ENCODE measurements at regions not wholly inside any gene's neighbourhood (a gene's known extent, or its start where the extent isn't known, plus 50 kb on each side); places are given as distances from the start of the nearest gene placed in this dataset.
A peak's percentile ranks its signal among the peaks of the same experiment; 100 is the strongest.

DNA sequence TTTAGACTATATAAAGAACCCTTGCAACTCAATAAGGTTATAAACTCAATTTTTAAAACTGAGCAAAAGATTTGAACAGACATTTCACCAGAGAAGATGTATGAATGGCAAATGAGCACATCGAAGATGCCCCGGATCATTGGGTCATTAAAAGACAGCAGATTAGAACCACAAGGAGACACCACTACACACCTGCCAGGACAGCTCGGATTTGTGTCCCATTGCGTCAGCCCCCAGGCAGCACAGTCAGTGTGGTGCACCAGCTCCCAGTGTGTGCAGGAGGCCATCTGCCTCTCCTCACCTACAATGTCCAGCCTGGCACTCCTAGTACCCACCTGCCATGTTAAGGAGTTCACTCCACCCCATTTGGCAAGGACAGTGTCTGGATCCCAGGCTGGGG is 61.1 kb upstream of the LRP8 start:
- Histone ChIP-seq H3K4me1 (ENCODE audit: control insufficient read depth in 1 of 2, insufficient read depth in 2 of 2, low read length in 2 of 2) (no peaks in the 10 kb centered on the region), H3K4me3 (ENCODE audit: low read length in 2 of 2) (no peak overlapping the region), H3K27me3 (ENCODE audit: control insufficient read depth in 1 of 2, insufficient read depth in 2 of 2, low read length in 1 of 2) (no peaks in the 10 kb centered on the region), H3K27ac (ENCODE audit: low read depth in 1 of 2, low read length in 2 of 2) (no peak overlapping the region), H3K36me3 (ENCODE audit: control insufficient read depth in 1 of 2, insufficient read depth in 2 of 2, low read length in 1 of 2) (no peaks in the 10 kb centered on the region), H3K9me3 (ENCODE audit: control insufficient read depth, low read length) (no peaks in the 10 kb centered on the region)
- DNase-seq = no peak
- WGBS, 2 donors = 93 to 95% methylated on average over 4 of the region's 4 CpGs
- intact Hi-C loops (cut with DNase I) = no loop called here
- ATAC-seq (ENCODE audit: low FRiP score) = no peak

DNA sequence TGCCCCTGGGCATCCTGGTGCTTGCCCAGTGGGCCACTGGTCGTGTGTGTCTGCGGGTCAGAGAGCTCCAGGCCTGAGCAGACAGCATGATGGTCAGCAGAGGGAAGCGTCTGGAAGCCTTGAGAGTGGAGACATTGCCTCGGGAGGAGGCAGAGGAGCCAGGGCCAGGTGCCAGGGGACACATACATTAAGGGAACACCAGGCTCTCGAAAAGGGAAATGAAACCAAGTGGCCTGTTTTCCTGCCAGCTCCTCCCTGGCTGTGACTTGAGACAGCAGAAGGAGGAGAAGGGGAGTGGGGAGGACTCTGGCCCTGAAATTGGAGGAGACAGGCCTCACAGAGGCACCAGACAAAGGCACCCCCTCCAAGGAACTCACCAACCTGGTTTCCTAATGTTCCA is 62.4 kb upstream of the LRP8 start:
- Histone ChIP-seq H3K36me3 (ENCODE audit: control insufficient read depth in 1 of 2, insufficient read depth in 2 of 2, low read length in 1 of 2) (no peaks in the 10 kb centered on the region), H3K9me3 (ENCODE audit: control insufficient read depth, low read length) (no peaks in the 10 kb centered on the region), H3K27me3 (ENCODE audit: control insufficient read depth in 1 of 2, insufficient read depth in 2 of 2, low read length in 1 of 2) (no peaks in the 10 kb centered on the region), H3K27ac (ENCODE audit: low read depth in 1 of 2, low read length in 2 of 2) (no peak overlapping the region), H3K4me3 (ENCODE audit: low read length in 2 of 2) (no peak overlapping the region), H3K4me1 (ENCODE audit: control insufficient read depth in 1 of 2, insufficient read depth in 2 of 2, low read length in 2 of 2) (no peaks in the 10 kb centered on the region)
- 44 to 49% methylated on average over 5 of the region's 5 CpGs for WGBS, 2 donors
- intact Hi-C loops (cut with DNase I) = no loop called here
- DNase-seq = peak in 1 of 2 donors; percentile 68
- ATAC-seq (ENCODE audit: low FRiP score) = no peak

DNA sequence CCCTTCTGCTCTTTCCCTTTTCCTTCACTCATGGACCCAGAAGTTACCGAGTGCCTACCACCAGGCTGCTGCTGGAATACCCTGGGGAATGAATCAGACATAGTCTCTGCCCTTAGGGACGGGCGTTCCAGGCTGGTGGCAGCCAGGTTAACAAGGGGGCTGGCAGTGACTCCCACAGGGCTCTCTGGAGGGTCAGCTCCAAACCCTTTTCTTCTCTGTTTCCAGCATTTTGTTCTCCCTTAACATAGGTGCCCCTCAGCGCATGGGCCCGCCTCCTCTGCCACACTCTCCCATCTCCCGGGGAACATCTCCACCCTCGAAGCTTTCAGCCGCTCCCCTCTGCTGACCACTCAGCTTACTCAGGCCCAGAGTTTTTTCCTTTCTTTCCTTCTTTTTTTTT is 62.9 kb upstream of the LRP8 start:
- Histone ChIP-seq H3K27me3 (ENCODE audit: control insufficient read depth in 1 of 2, insufficient read depth in 2 of 2, low read length in 1 of 2) (no peaks in the 10 kb centered on the region), H3K36me3 (ENCODE audit: control insufficient read depth in 1 of 2, insufficient read depth in 2 of 2, low read length in 1 of 2) (no peaks in the 10 kb centered on the region), H3K9me3 (ENCODE audit: control insufficient read depth, low read length) (no peaks in the 10 kb centered on the region), H3K27ac (ENCODE audit: low read depth in 1 of 2, low read length in 2 of 2) (no peak overlapping the region), H3K4me3 (ENCODE audit: low read length in 2 of 2) (no peak overlapping the region), H3K4me1 (ENCODE audit: control insufficient read depth in 1 of 2, insufficient read depth in 2 of 2, low read length in 2 of 2) (no peaks in the 10 kb centered on the region)
- WGBS, 2 donors = 78 to 79% methylated on average over 8 of the region's 8 CpGs
- ATAC-seq (ENCODE audit: low FRiP score) = no peak
- intact Hi-C loops (cut with DNase I) = no loop called here
- DNase-seq = no peak

DNA sequence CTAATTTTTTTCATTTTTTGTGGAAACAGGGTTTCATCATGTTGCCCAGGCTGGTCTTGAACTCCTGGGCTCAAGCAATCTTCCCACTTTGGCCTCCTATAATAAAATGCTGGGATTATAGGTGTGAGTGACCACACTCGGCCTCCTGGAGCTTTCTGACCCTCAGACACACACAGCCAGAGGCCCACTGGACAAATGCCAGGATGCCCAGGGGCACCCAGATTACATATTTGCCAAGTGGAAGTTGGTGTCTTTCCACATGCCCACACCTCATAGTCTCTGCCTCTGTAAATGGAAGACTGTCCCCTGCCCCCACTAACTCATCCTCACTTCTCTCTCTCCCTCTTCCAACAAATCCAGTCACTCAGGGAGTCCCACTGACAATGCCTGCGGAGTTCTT is 63.4 kb upstream of the LRP8 start:
- Histone ChIP-seq H3K4me1 (ENCODE audit: control insufficient read depth in 1 of 2, insufficient read depth in 2 of 2, low read length in 2 of 2) (no peaks in the 10 kb centered on the region), H3K36me3 (ENCODE audit: control insufficient read depth in 1 of 2, insufficient read depth in 2 of 2, low read length in 1 of 2) (no peaks in the 10 kb centered on the region), H3K27me3 (ENCODE audit: control insufficient read depth in 1 of 2, insufficient read depth in 2 of 2, low read length in 1 of 2) (no peaks in the 10 kb centered on the region), H3K4me3 (ENCODE audit: low read length in 2 of 2) (no peak overlapping the region), H3K27ac (ENCODE audit: low read depth in 1 of 2, low read length in 2 of 2) (no peak overlapping the region), H3K9me3 (ENCODE audit: control insufficient read depth, low read length) (no peaks in the 10 kb centered on the region)
- ATAC-seq (ENCODE audit: low FRiP score) (no peak), DNase-seq (peak in 1 of 2 donors; percentile 8)
- 85 to 88% methylated on average over 2 of the region's 2 CpGs for WGBS, 2 donors
- intact Hi-C loops (cut with DNase I) = no loop called here

DNA sequence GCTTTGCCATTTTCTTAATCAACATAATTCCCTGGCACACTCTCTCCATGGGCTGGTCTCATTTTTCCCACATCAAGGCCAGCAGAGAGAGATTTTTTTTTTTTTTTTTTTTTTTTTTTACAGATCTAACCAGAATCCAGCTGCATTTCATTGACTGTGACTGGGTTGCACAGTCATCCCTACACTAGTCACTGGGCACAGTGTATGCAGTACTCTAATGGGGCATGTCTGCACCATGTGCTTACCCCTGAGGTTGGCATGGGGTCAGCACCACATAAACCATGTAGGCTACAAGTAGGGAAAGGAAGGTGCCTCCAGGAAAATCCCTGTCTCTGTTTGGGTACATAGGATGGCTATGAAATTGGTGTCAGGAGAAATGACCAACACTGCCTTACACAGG is 64.1 kb upstream of the LRP8 start:
- Histone ChIP-seq H3K4me3 (ENCODE audit: low read length in 2 of 2) (no peak overlapping the region), H3K9me3 (ENCODE audit: control insufficient read depth, low read length) (no peaks in the 10 kb centered on the region), H3K27ac (ENCODE audit: low read depth in 1 of 2, low read length in 2 of 2) (no peak overlapping the region), H3K4me1 (ENCODE audit: control insufficient read depth in 1 of 2, insufficient read depth in 2 of 2, low read length in 2 of 2) (no peaks in the 10 kb centered on the region), H3K27me3 (ENCODE audit: control insufficient read depth in 1 of 2, insufficient read depth in 2 of 2, low read length in 1 of 2) (no peaks in the 10 kb centered on the region), H3K36me3 (ENCODE audit: control insufficient read depth in 1 of 2, insufficient read depth in 2 of 2, low read length in 1 of 2) (no peaks in the 10 kb centered on the region)
- intact Hi-C loops (cut with DNase I) = no loop called here
- DNase-seq (peak in 1 of 2 donors; percentile 7), ATAC-seq (ENCODE audit: low FRiP score) (no peak)

DNA sequence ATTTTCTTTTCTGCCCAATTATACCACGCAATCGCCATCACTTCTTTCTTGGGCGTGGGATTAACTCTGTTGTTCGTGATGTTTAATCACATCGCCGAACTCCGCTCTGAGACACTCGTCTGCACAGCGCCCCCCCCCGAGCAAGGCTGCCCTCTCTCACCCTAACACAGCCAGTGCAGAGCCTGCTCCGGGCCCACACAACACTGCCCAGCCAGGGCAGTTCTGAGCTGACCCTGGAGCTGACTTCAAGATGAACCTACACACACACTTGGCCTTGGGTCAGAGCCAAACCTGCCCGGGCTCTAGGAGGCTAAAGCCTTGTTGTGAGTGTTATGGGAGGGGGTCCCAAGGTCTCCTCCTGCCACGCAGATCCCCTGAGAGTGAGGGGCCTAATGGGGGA is 64.6 kb upstream of the LRP8 start:
- no peaks in the 10 kb centered on the region for H3K9me3 ChIP-seq (ENCODE audit: control insufficient read depth, low read length)
- no peak overlapping the region for H3K27ac ChIP-seq (ENCODE audit: low read depth in 1 of 2, low read length in 2 of 2)
- no peaks in the 10 kb centered on the region for H3K4me1 ChIP-seq (ENCODE audit: control insufficient read depth in 1 of 2, insufficient read depth in 2 of 2, low read length in 2 of 2)
- DNase-seq (peak in 1 of 2 donors; percentile 71), ATAC-seq (ENCODE audit: low FRiP score) (no peak)
- no peaks in the 10 kb centered on the region for H3K27me3 ChIP-seq (ENCODE audit: control insufficient read depth in 1 of 2, insufficient read depth in 2 of 2, low read length in 1 of 2)
- no peaks in the 10 kb centered on the region for H3K36me3 ChIP-seq (ENCODE audit: control insufficient read depth in 1 of 2, insufficient read depth in 2 of 2, low read length in 1 of 2)
- intact Hi-C loops (cut with DNase I) = no loop called here
- no peak overlapping the region for H3K4me3 ChIP-seq (ENCODE audit: low read length in 2 of 2)
- 82 to 83% methylated on average over 13 of the region's 13 CpGs for WGBS, 2 donors

DNA sequence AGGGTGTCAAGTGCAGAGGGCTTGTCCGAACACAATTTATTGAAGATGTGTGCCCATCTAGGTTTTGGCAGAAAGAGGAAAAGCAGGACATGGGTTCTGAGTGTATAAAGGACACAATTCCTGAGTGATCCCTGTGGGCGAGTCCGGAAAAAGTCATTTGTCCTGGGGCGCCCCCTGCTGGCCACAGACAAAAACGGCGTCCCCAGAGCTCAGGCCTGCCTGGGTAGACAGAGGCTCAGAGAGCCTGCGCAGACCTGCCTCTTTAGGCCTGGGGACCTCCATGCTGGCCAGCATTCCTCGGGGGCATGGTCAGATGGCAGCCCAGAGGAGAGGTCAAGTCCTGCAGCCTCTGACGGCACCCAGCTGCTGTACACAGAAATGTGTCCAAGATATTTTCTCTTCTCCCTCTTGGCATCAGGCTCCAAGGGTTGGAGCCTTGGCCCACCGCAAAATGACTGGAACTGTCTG is 65.5 kb upstream of the LRP8 start:
- peak; percentile 81 to 94 for DNase-seq
- Histone ChIP-seq H3K27ac (ENCODE audit: low read depth in 1 of 2, low read length in 2 of 2) (no peak overlapping the region), H3K9me3 (ENCODE audit: control insufficient read depth, low read length) (no peaks in the 10 kb centered on the region), H3K4me1 (ENCODE audit: control insufficient read depth in 1 of 2, insufficient read depth in 2 of 2, low read length in 2 of 2) (no peaks in the 10 kb centered on the region), H3K27me3 (ENCODE audit: control insufficient read depth in 1 of 2, insufficient read depth in 2 of 2, low read length in 1 of 2) (no peaks in the 10 kb centered on the region), H3K36me3 (ENCODE audit: control insufficient read depth in 1 of 2, insufficient read depth in 2 of 2, low read length in 1 of 2) (no peaks in the 10 kb centered on the region), H3K4me3 (ENCODE audit: low read length in 2 of 2) (no peak overlapping the region)
- intact Hi-C loops (cut with DNase I) = loop anchor here (1.0 kb wide), 1 partner anchor 115 kb away; no protein-coding TSS in a partner anchor
- 10 to 11% methylated on average over 10 of the region's 10 CpGs for WGBS, 2 donors
- ATAC-seq (ENCODE audit: low FRiP score) = peak; percentile 88

DNA sequence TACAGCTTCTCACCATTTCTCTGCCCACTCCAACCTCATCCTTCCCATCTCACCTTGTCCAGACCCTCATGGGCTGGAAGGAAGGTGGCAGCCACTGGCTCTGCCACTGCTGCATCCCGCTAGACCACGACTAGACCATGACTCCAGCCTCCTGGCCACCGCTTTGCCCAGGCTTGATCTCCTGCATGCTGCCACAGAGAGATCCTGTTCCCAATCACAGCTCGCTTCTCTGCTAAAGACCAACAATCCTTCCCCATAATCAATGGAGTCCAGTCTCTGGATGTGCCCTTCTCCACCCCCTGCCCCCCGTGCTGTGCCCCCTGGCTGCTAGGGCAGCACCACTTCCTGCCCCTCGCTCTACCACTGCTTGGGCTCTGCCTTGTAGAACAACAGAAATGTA is 64.9 kb upstream of the DMRTB1 start:
- 89 to 92% methylated on average over 6 of the region's 6 CpGs for WGBS, 2 donors
- DNase-seq = peak in 1 of 2 donors; percentile 45
- H3K36me3 ChIP-seq (ENCODE audit: control insufficient read depth in 1 of 2, insufficient read depth in 2 of 2, low read length in 1 of 2) = no peaks in the 10 kb centered on the region

DNA sequence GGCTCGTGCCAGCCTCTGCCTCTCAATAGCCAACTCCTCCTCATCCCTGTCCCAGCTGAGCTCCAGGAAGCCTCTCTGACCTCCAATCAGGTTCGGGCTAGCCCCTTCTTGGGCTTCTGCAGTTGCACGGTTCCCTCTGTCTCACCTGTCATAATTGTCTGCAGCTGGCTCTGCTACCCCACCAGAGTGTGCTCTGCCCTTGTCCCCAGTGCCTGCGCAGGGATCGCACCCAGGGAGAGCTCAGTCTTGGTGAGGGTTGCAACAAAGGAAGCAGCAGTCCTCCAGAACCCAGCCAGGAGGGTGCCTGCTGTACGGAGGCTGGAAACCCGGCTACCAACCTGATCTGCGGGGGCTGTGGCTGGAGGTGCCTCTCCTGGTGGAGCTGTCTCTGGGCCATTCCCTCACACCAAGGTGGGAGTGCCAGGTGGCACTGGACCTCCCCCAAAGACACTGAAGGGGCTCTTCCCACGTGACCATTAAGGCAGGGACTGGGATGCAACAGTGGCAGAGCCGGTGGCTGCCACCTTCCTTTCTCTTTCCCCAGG is 63.5 kb upstream of the DMRTB1 start:
- peak in 1 of 2 donors; percentile 66 for DNase-seq
- Histone ChIP-seq H3K4me1 (ENCODE audit: control insufficient read depth in 1 of 2, insufficient read depth in 2 of 2, low read length in 2 of 2) (no peaks in the 10 kb centered on the region), H3K27ac (ENCODE audit: low read depth in 1 of 2, low read length in 2 of 2) (no peak overlapping the region), H3K9me3 (ENCODE audit: control insufficient read depth, low read length) (no peaks in the 10 kb centered on the region), H3K36me3 (ENCODE audit: control insufficient read depth in 1 of 2, insufficient read depth in 2 of 2, low read length in 1 of 2) (no peaks in the 10 kb centered on the region), H3K27me3 (ENCODE audit: control insufficient read depth in 1 of 2, insufficient read depth in 2 of 2, low read length in 1 of 2) (no peaks in the 10 kb centered on the region), H3K4me3 (ENCODE audit: low read length in 2 of 2) (no peak overlapping the region)
- WGBS, 2 donors = 65 to 66% methylated on average over 10 of the region's 10 CpGs
- intact Hi-C loops (cut with DNase I) = no loop called here
- ATAC-seq (ENCODE audit: low FRiP score) = no peak

More for the DNA sequence above, 64.9 kb upstream of the DMRTB1 start:
- intact Hi-C loops (cut with DNase I) = no loop called here
- Histone ChIP-seq H3K4me1 (ENCODE audit: control insufficient read depth in 1 of 2, insufficient read depth in 2 of 2, low read length in 2 of 2) (no peaks in the 10 kb centered on the region), H3K9me3 (ENCODE audit: control insufficient read depth, low read length) (no peaks in the 10 kb centered on the region), H3K27ac (ENCODE audit: low read depth in 1 of 2, low read length in 2 of 2) (no peak overlapping the region), H3K4me3 (ENCODE audit: low read length in 2 of 2) (no peak overlapping the region), H3K27me3 (ENCODE audit: control insufficient read depth in 1 of 2, insufficient read depth in 2 of 2, low read length in 1 of 2) (no peaks in the 10 kb centered on the region)
- ATAC-seq (ENCODE audit: low FRiP score) = no peak
